ENCODE measurements at regions not wholly inside any gene's neighbourhood (a gene's known extent, or its start where the extent isn't known, plus 50 kb on each side); places are given as distances from the start of the nearest gene placed in this dataset.
A peak's percentile ranks its signal among the peaks of the same experiment; 100 is the strongest.
"Not testable (repeated sequence)": the region's sequence is repeated elsewhere in the genome, so short reads cannot be mapped to it uniquely, and the experiment has no call there.

GRCh38 chr12:67048371-67048770 is 220.8 kb upstream of the CAND1 start:
- no peak overlapping the region for H3K27ac ChIP-seq
- TF ChIP-seq CTCF (conservative IDR thresholded peaks at IDR 0.05) = no peak

GRCh38 chr12:67049199-67049598 is 220.0 kb upstream of the CAND1 start:
- not testable (repeated sequence) for H3K27ac ChIP-seq

- H3K27ac ChIP-seq = no peak overlapping the region
- TF ChIP-seq CTCF (conservative IDR thresholded peaks at IDR 0.05) = no peak
Measured at GRCh38 chr12:67052981-67053380, 216.2 kb upstream of the CAND1 start.

GRCh38 chr12:67056329-67056728 is 212.8 kb upstream of the CAND1 start:
- TF ChIP-seq CTCF (conservative IDR thresholded peaks at IDR 0.05) = no peak
- H3K27ac ChIP-seq = no peak overlapping the region

- TF ChIP-seq CTCF (conservative IDR thresholded peaks at IDR 0.05) = no peak
- no peak overlapping the region for H3K27ac ChIP-seq
Measured at GRCh38 chr12:67057072-67057471, 212.1 kb upstream of the CAND1 start.

GRCh38 chr12:67062193-67062592 is 207.0 kb upstream of the CAND1 start:
- TF ChIP-seq CTCF (conservative IDR thresholded peaks at IDR 0.05) = no peak
- H3K27ac ChIP-seq = no peak overlapping the region

- no peak overlapping the region for H3K27ac ChIP-seq
- TF ChIP-seq CTCF (conservative IDR thresholded peaks at IDR 0.05) = peak; percentile 18; the same call in 1 of the 2 replicates
Measured at GRCh38 chr12:67067453-67068203, 201.5 kb upstream of the CAND1 start.

- TF ChIP-seq CTCF (conservative IDR thresholded peaks at IDR 0.05) = no peak
- peak overlapping the region; percentile 85; the same call in 1 of the 2 replicates for H3K27ac ChIP-seq
Measured at GRCh38 chr12:67068204-67068731, 200.9 kb upstream of the CAND1 start.

Measured in VCaP (cell line).